Suprapubic skin (tissue), 4 donors: ENCODE measurements at regions not wholly inside any gene's neighbourhood (a gene's known extent, or its start where the extent isn't known, plus 50 kb on each side); places are given as distances from the start of the nearest gene placed in this dataset.

Experiments used
- DNase-seq, 2 donors: peaks; one replicate each; pipeline ENCODE4 v3.0.0-alpha.2; 2019; ENCODE audit warnings: low spot score in 2 of 2
- H3K27ac ChIP-seq: fragments of 200-600 bp; sonication (generic); one replicate; pipeline ENCODE4 v1.5.1; 2019
- H3K27me3 ChIP-seq: fragments of 200-600 bp; sonication (generic); one replicate; pipeline ENCODE4 v1.5.1; 2019
- H3K36me3 ChIP-seq: fragments of 200-600 bp; sonication (generic); one replicate; pipeline ENCODE4 v1.5.1; 2019
- H3K4me1 ChIP-seq: fragments of 200-600 bp; sonication (generic); one replicate; pipeline ENCODE4 v1.5.1; 2019
- H3K4me3 ChIP-seq: fragments of 200-600 bp; sonication (generic); one replicate; pipeline ENCODE4 v1.5.1; 2019; ENCODE audit warnings: mild to moderate bottlenecking
- H3K9me3 ChIP-seq: fragments of 200-600 bp; sonication (generic); one replicate; pipeline ENCODE4 v1.5.1; 2019
- CTCF ChIP-seq, 2 donors: fragments of 200-600 bp in 1 of 2; fragments of 450-650 bp in 1 of 2; sonication (generic) in 1 of 2; IDR thresholded peaks; one replicate each; pipeline ENCODE4 v1.5.1; 2016 to 2019; ENCODE audit warnings: antibody characterized with exemption in 2 of 2, mild to moderate bottlenecking in 1 of 2, moderate library complexity in 1 of 2
- EP300 ChIP-seq: sonication (generic); formaldehyde crosslinking; IDR thresholded peaks from one replicate; pipeline ENCODE4 v1.6.1; 2017; ENCODE audit warnings: antibody characterized with exemption
- POLR2A ChIP-seq, 2 donors: fragments of 450-650 bp; IDR thresholded peaks; one replicate each; pipeline ENCODE4 v1.6.1; 2017; ENCODE audit warnings: antibody characterized with exemption in 2 of 2, mild to moderate bottlenecking in 2 of 2, moderate library complexity in 2 of 2
- POLR2AphosphoS5 ChIP-seq, 3 donors: sonication (generic); formaldehyde crosslinking; IDR thresholded peaks; one replicate each; pipeline ENCODE4 v1.6.1; 2017; ENCODE audit warnings: antibody characterized with exemption in 3 of 3
- WGBS: methylation state at CpG from one replicate; pipeline ENCODE4 v1.1.5; 2018; 5-methylcytosine and 5-hydroxymethylcytosine counted together

GRCh38 chr12:42766754-42767153 is 177.2 kb upstream of the PRICKLE1 start:
- Histone ChIP-seq H3K9me3 (no peaks in the 10 kb centered on the region), H3K27me3 (no peaks in the 10 kb centered on the region), H3K4me1 (no peaks in the 10 kb centered on the region), H3K4me3 (no peak overlapping the region), H3K27ac (no peak overlapping the region), H3K36me3 (no peaks in the 10 kb centered on the region)
- TF ChIP-seq POLR2A (IDR thresholded peaks at IDR 0.05) (no peak), POLR2AphosphoS5 (IDR thresholded peaks at IDR 0.05) (no peak), CTCF (IDR thresholded peaks at IDR 0.05) (no peak), EP300 (no peak)
- WGBS = 91% methylated on average over 4 of the region's 4 CpGs
- DNase-seq = no peak

- no peak for DNase-seq
- Histone ChIP-seq H3K36me3 (no peaks in the 10 kb centered on the region), H3K9me3 (no peaks in the 10 kb centered on the region), H3K27ac (no peak overlapping the region), H3K27me3 (no peaks in the 10 kb centered on the region), H3K4me3 (no peak overlapping the region), H3K4me1 (no peaks in the 10 kb centered on the region)
- TF ChIP-seq POLR2AphosphoS5 (IDR thresholded peaks at IDR 0.05) (no peak), CTCF (IDR thresholded peaks at IDR 0.05) (no peak), EP300 (no peak), POLR2A (IDR thresholded peaks at IDR 0.05) (no peak)
- 90% methylated on average over 3 of the region's 3 CpGs for WGBS
Observed at GRCh38 chr12:42766026-42766425, 176.5 kb upstream of the PRICKLE1 start.

GRCh38 chr12:42763682-42764081 is 174.1 kb upstream of the PRICKLE1 start:
- peaks cover 20% of the 10 kb centered on the region for H3K4me1 ChIP-seq
- H3K27ac ChIP-seq = no peak overlapping the region
- no peaks in the 10 kb centered on the region for H3K36me3 ChIP-seq
- H3K9me3 ChIP-seq = no peaks in the 10 kb centered on the region
- no peak for DNase-seq
- 87% methylated on average over 4 of the region's 4 CpGs for WGBS
- no peaks in the 10 kb centered on the region for H3K27me3 ChIP-seq
- TF ChIP-seq POLR2A (IDR thresholded peaks at IDR 0.05) (no peak), POLR2AphosphoS5 (IDR thresholded peaks at IDR 0.05) (no peak), EP300 (no peak), CTCF (IDR thresholded peaks at IDR 0.05) (no peak)
- no peak overlapping the region for H3K4me3 ChIP-seq

- no peak overlapping the region for H3K27ac ChIP-seq
- no peak overlapping the region for H3K4me3 ChIP-seq
- H3K36me3 ChIP-seq = no peaks in the 10 kb centered on the region
- H3K27me3 ChIP-seq = no peaks in the 10 kb centered on the region
- WGBS = 43% methylated on average over 1 of the region's 1 CpG
- H3K4me1 ChIP-seq = peaks cover 20% of the 10 kb centered on the region
- TF ChIP-seq POLR2AphosphoS5 (IDR thresholded peaks at IDR 0.05) (no peak), CTCF (IDR thresholded peaks at IDR 0.05) (no peak), EP300 (no peak), POLR2A (IDR thresholded peaks at IDR 0.05) (no peak)
- H3K9me3 ChIP-seq = no peaks in the 10 kb centered on the region
- no peak for DNase-seq
Observed at GRCh38 chr12:42762395-42762925, 172.9 kb upstream of the PRICKLE1 start.

- no peak overlapping the region for H3K27ac ChIP-seq
- peaks cover 23% of the 10 kb centered on the region for H3K4me1 ChIP-seq
- 70% methylated on average over 4 of the region's 4 CpGs for WGBS
- no peaks in the 10 kb centered on the region for H3K27me3 ChIP-seq
- no peaks in the 10 kb centered on the region for H3K9me3 ChIP-seq
- H3K36me3 ChIP-seq = no peaks in the 10 kb centered on the region
- no peak overlapping the region for H3K4me3 ChIP-seq
- TF ChIP-seq EP300 (no peak), POLR2A (IDR thresholded peaks at IDR 0.05) (no peak), CTCF (IDR thresholded peaks at IDR 0.05) (no peak), POLR2AphosphoS5 (IDR thresholded peaks at IDR 0.05) (no peak)
- no peak for DNase-seq
Observed at GRCh38 chr12:42761601-42762350, 172.2 kb upstream of the PRICKLE1 start.
